ENCODE measurements at regions not wholly inside any gene's neighbourhood (a gene's known extent, or its start where the extent isn't known, plus 50 kb on each side); places are given as distances from the start of the nearest gene placed in this dataset.

DNA sequence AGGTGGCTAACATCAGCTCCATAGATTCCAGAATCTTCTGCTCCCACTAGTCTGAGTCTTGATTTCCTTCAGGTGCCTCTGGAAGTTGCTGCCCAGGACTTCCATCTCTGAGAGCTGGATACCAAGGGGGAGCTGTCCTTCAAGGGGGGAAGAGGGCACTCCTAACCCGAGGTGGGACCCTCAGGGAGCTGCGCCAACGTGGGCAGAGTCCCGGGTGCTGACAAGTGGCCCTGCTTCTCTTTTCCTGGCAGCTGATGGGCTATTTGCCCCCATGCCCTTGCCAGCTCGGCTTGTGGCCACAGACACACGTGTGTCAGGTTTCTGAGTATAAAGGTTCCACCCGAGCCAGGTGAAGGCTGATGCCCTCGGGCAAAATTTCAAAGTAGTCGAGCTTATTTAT, 272.5 kb downstream of the TTC8 start:
- TF ChIP-seq, protein P1, sequence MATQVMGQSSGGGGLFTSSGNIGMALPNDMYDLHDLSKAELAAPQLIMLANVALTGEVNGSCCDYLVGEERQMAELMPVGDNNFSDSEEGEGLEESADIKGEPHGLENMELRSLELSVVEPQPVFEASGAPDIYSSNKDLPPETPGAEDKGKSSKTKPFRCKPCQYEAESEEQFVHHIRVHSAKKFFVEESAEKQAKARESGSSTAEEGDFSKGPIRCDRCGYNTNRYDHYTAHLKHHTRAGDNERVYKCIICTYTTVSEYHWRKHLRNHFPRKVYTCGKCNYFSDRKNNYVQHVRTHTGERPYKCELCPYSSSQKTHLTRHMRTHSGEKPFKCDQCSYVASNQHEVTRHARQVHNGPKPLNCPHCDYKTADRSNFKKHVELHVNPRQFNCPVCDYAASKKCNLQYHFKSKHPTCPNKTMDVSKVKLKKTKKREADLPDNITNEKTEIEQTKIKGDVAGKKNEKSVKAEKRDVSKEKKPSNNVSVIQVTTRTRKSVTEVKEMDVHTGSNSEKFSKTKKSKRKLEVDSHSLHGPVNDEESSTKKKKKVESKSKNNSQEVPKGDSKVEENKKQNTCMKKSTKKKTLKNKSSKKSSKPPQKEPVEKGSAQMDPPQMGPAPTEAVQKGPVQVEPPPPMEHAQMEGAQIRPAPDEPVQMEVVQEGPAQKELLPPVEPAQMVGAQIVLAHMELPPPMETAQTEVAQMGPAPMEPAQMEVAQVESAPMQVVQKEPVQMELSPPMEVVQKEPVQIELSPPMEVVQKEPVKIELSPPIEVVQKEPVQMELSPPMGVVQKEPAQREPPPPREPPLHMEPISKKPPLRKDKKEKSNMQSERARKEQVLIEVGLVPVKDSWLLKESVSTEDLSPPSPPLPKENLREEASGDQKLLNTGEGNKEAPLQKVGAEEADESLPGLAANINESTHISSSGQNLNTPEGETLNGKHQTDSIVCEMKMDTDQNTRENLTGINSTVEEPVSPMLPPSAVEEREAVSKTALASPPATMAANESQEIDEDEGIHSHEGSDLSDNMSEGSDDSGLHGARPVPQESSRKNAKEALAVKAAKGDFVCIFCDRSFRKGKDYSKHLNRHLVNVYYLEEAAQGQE (IDR thresholded peaks at IDR 0.05; ENCODE audit: insufficient read depth in 1 of 2, low read depth in 2 of 2, low read length in 2 of 2) = no peak
- TF ChIP-seq FOXP2 (optimal IDR thresholded peaks at IDR 0.05; ENCODE audit: borderline replicate concordance, extremely low read depth, extremely low read length, insufficient read depth) = no peak
- TF ChIP-seq POLR2AphosphoS5 (IDR thresholded peaks at IDR 0.05; ENCODE audit: low read depth, low read length) = no peak
- no peak for TF ChIP-seq SIN3A (IDR thresholded peaks at IDR 0.05; ENCODE audit: borderline replicate concordance, insufficient read depth, low read length)
- TF ChIP-seq TAF1 (IDR thresholded peaks at IDR 0.05; ENCODE audit: borderline replicate concordance, insufficient read depth, low read length) = no peak

DNA sequence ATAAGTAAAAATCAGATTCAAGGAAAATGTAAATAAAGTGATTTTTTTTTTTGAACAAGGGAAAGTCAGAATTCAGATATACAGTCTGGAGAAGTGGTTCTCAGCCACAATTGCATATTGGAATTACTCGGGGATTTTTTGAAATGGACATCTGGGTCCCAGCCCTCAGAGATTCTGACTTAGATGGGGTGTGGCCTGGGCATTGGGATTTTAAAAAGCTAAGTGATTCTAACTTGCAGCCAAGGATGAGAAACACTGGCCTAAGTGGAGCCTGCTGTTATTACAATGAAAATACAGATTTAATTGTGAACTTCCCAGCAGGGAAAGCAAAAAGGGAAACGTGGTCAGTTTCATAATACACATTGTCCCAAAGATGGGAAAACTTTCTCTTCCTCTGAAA, 273.8 kb downstream of the TTC8 start:
- TF ChIP-seq POLR2AphosphoS5 (IDR thresholded peaks at IDR 0.05; ENCODE audit: low read depth, low read length) = no peak
- TF ChIP-seq, protein P1 (IDR thresholded peaks at IDR 0.05; ENCODE audit: insufficient read depth in 1 of 2, low read depth in 2 of 2, low read length in 2 of 2) = no peak
- TF ChIP-seq TAF1 (IDR thresholded peaks at IDR 0.05; ENCODE audit: borderline replicate concordance, insufficient read depth, low read length) = no peak
- no peak for TF ChIP-seq SIN3A (IDR thresholded peaks at IDR 0.05; ENCODE audit: borderline replicate concordance, insufficient read depth, low read length)
- TF ChIP-seq FOXP2 (optimal IDR thresholded peaks at IDR 0.05; ENCODE audit: borderline replicate concordance, extremely low read depth, extremely low read length, insufficient read depth) = no peak
